ENCODE measurements at regions not wholly inside any gene's neighbourhood (a gene's known extent, or its start where the extent isn't known, plus 50 kb on each side); places are given as distances from the start of the nearest gene placed in this dataset.

GRCh38 chr17:77475016-77475976, 334.5 kb downstream of the SEC14L1 start:
- H3K27ac Mint-ChIP-seq (ENCODE audit: unreplicated experiment): peak overlapping the region; percentile 97
- peaks cover 5% of the 10 kb centered on the region for H3K36me3 Mint-ChIP-seq (ENCODE audit: low read depth)
- H3K4me3 Mint-ChIP-seq: peak overlapping the region; percentile 81
- no peak for DNase-seq (ENCODE audit: low read depth, low spot score)
- TF ChIP-seq CTCF (conservative IDR thresholded peaks at IDR 0.05): no peak
- H3K27me3 Mint-ChIP-seq (ENCODE audit: low read depth): no peaks in the 10 kb centered on the region
- peaks cover 98% of the 10 kb centered on the region for H3K4me1 Mint-ChIP-seq
- H3K9me3 Mint-ChIP-seq: no peaks in the 10 kb centered on the region

GRCh38 chr17:77476006-77476405, 335.2 kb downstream of the SEC14L1 start:
- H3K36me3 Mint-ChIP-seq (ENCODE audit: low read depth): no peaks in the 10 kb centered on the region
- no peaks in the 10 kb centered on the region for H3K9me3 Mint-ChIP-seq
- H3K27ac Mint-ChIP-seq (ENCODE audit: unreplicated experiment): peak overlapping the region; percentile 97
- peaks cover 91% of the 10 kb centered on the region for H3K4me1 Mint-ChIP-seq
- H3K27me3 Mint-ChIP-seq (ENCODE audit: low read depth): no peaks in the 10 kb centered on the region
- H3K4me3 Mint-ChIP-seq: peak overlapping the region; percentile 41
- DNase-seq (ENCODE audit: low read depth, low spot score): no peak
- TF ChIP-seq CTCF (conservative IDR thresholded peaks at IDR 0.05): no peak

GRCh38 chr17:77476498-77476897, 335.7 kb downstream of the SEC14L1 start:
- peak overlapping the region; percentile 37 for H3K27ac Mint-ChIP-seq (ENCODE audit: unreplicated experiment)
- no peak for DNase-seq (ENCODE audit: low read depth, low spot score)

GRCh38 chr17:77476931-77477805, 336.4 kb downstream of the SEC14L1 start:
- Mint-ChIP-seq H3K4me1 (peaks cover 84% of the 10 kb centered on the region), H3K27ac (ENCODE audit: unreplicated experiment) (peak overlapping the region; percentile 83), H3K4me3 (peak overlapping the region; percentile 79), H3K27me3 (ENCODE audit: low read depth) (peaks cover 2% of the 10 kb centered on the region), H3K9me3 (no peaks in the 10 kb centered on the region), H3K36me3 (ENCODE audit: low read depth) (peaks cover 3% of the 10 kb centered on the region)
- no peak for DNase-seq (ENCODE audit: low read depth, low spot score)
- TF ChIP-seq CTCF (conservative IDR thresholded peaks at IDR 0.05): no peak

More at GRCh38 chr17:77476498-77476897, 335.7 kb downstream of the SEC14L1 start:
- peaks cover 2% of the 10 kb centered on the region for H3K36me3 Mint-ChIP-seq (ENCODE audit: low read depth)
- H3K27me3 Mint-ChIP-seq (ENCODE audit: low read depth): peaks cover 2% of the 10 kb centered on the region
- H3K9me3 Mint-ChIP-seq: no peaks in the 10 kb centered on the region
- peak overlapping the region; percentile 79 for H3K4me3 Mint-ChIP-seq
- no peak for TF ChIP-seq CTCF (conservative IDR thresholded peaks at IDR 0.05)
- H3K4me1 Mint-ChIP-seq: peaks cover 89% of the 10 kb centered on the region

- no peak overlapping the region for H3K27ac Mint-ChIP-seq (ENCODE audit: unreplicated experiment)
- peaks cover 2% of the 10 kb centered on the region for H3K27me3 Mint-ChIP-seq (ENCODE audit: low read depth)
- no peak overlapping the region for H3K4me3 Mint-ChIP-seq
- H3K4me1 Mint-ChIP-seq: peaks cover 73% of the 10 kb centered on the region
- no peak for DNase-seq (ENCODE audit: low read depth, low spot score)
- TF ChIP-seq CTCF (conservative IDR thresholded peaks at IDR 0.05): no peak
- H3K36me3 Mint-ChIP-seq (ENCODE audit: low read depth): peaks cover 3% of the 10 kb centered on the region
- no peaks in the 10 kb centered on the region for H3K9me3 Mint-ChIP-seq
These were observed 337.5 kb downstream of the SEC14L1 start for GRCh38 chr17:77478281-77478680.

Data from neural crest cell (in vitro differentiated cells).